Heart left ventricle (tissue), 16 donors: ENCODE measurements at regions not wholly inside any gene's neighbourhood (a gene's known extent, or its start where the extent isn't known, plus 50 kb on each side); places are given as distances from the start of the nearest gene placed in this dataset.

Experiments used
- ATAC-seq, 4 donors: fragments of 200-7000 bp; cut with Tn5 transposase; one replicate each; pipeline ENCODE4 v1.9.1; 2020 to 2022; ENCODE audit warnings: moderate library complexity in 4 of 4, mild to moderate bottlenecking in 3 of 4, moderate number of reproducible peaks in 1 of 4
- DNase-seq, 5 donors: peaks; one replicate each; pipeline ENCODE4 v3.0.0-alpha.2; 2020
- H3K27ac ChIP-seq, 12 donors: fragments of 200-600 bp; sonication (generic) in 4 of 12; one replicate each; pipeline versions ENCODE4 v1.5.0 to v1.8.0; 2016 to 2022; ENCODE audit warnings: mild to moderate bottlenecking in 2 of 12
- H3K27me3 ChIP-seq, 9 donors: fragments of 200-600 bp; sonication (generic) in 2 of 9; one replicate each; pipeline versions ENCODE4 v1.5.1 to v1.8.0; 2016 to 2022; ENCODE audit warnings: mild to moderate bottlenecking in 3 of 9
- H3K36me3 ChIP-seq, 9 donors: fragments of 200-600 bp; sonication (generic) in 2 of 9; one replicate each; pipeline versions ENCODE4 v1.5.0 to v1.8.0; 2018 to 2022; ENCODE audit warnings: mild to moderate bottlenecking in 2 of 9
- H3K4me1 ChIP-seq, 12 donors: fragments of 200-600 bp; sonication (generic) in 4 of 12; one replicate each; pipeline versions ENCODE4 v1.5.0 to v1.8.0; 2016 to 2022; ENCODE audit warnings: mild to moderate bottlenecking in 3 of 12
- H3K4me3 ChIP-seq, 12 donors: fragments of 200-600 bp; sonication (generic) in 4 of 12; one replicate each; pipeline versions ENCODE4 v1.5.0 to v1.8.0; 2017 to 2022; ENCODE audit warnings: mild to moderate bottlenecking in 9 of 12, moderate library complexity in 4 of 12
- H3K9me3 ChIP-seq, 12 donors: fragments of 200-600 bp; sonication (generic) in 4 of 12; one replicate each; pipeline versions ENCODE4 v1.5.0 to v1.8.0; 2016 to 2022; ENCODE audit warnings: mild to moderate bottlenecking in 1 of 12
- POLR2A ChIP-seq, 2 donors: fragments of 450-650 bp; IDR thresholded peaks; one replicate each; pipeline ENCODE4 v1.6.1; 2017; ENCODE audit warnings: antibody characterized with exemption in 2 of 2, mild to moderate bottlenecking in 2 of 2, moderate library complexity in 2 of 2
- WGBS, 4 donors: extraction: QIAGEN DNeasy Blood & Tissue Kit in 2 of 4; methylation state at CpG; one replicate each; pipeline versions ENCODE4 v1.1.5 to v1.1.7; 2013 to 2018; 5-methylcytosine and 5-hydroxymethylcytosine counted together
- intact Hi-C, 10 donors: fragments of 100-400 bp; cut with DNase I; formaldehyde crosslinking; loops; one replicate each; pipeline versions ENCODE4 v1.11.1 to v1.14.2; 2022
- TF ChIP-seq, protein P1 (sequence below), 12 donors: fragments of 200-600 bp; sonication (generic) in 4 of 12; IDR thresholded peaks; one replicate each; pipeline versions ENCODE4 v1.5.0 to v1.8.0; 2018 to 2022; ENCODE audit warnings: antibody characterized with exemption in 12 of 12, mild to moderate bottlenecking in 5 of 12
- donor health status: ischemic (EF 13 %, LVEDD 7.1; RV severe dilation, severe dysfunction).
- donor health status: healthy with polysubstance abuse.
- donor health status: DM: no; HTN: yes; CAD: no.
- donor health status: DM: no; HTN: no; CAD: no.
- donor health status: ischemic (EF 25% LVEDD 6.9; RV normal size, moderate dysfunction).
- donor health status: ischemic (EF 25% LVEDD 5.7; RV mildly dilated, moderate dysfunction).
- donor health status: healthy.
- donor health status: DM: yes; HTN: yes; CAD: no.
- donor health status: ischemic (EF 35%, LVEDD 5.7; RV mildly dilated, moderate dysfunction).
- donor health status: nonischemic (EF 11% LVEDD 7.7; RV severe dilation, severe dysfunction).
- donor health status: DM: yes; HTN: yes; CAD: no.
- donor health status: PGD.
- donor health status: ischemic (EF 29% LVEDD 5.4; RV normal size, mild dysfunction).
- donor health status: nonischemic (EF 23%, LVEDD 6.1; RV moderate dilation, normal function).

GRCh38 chr12:42669553-42669952 lies 80.0 kb upstream of the PRICKLE1 start:
- no peaks in the 10 kb centered on the region for H3K27me3 ChIP-seq
- no peak overlapping the region for H3K27ac ChIP-seq
- intact Hi-C loops, result no loop called here
- 5 to 13% (median 9%) methylated on average over 2 of the region's 2 CpGs for WGBS, 4 donors
- peaks cover 0 to 8% (median 0%) of the 10 kb centered on the region in 12 donors for H3K4me1 ChIP-seq
- no peak for DNase-seq
- no peak for TF ChIP-seq POLR2A (IDR thresholded peaks at IDR 0.05)
- TF ChIP-seq, protein P1, sequence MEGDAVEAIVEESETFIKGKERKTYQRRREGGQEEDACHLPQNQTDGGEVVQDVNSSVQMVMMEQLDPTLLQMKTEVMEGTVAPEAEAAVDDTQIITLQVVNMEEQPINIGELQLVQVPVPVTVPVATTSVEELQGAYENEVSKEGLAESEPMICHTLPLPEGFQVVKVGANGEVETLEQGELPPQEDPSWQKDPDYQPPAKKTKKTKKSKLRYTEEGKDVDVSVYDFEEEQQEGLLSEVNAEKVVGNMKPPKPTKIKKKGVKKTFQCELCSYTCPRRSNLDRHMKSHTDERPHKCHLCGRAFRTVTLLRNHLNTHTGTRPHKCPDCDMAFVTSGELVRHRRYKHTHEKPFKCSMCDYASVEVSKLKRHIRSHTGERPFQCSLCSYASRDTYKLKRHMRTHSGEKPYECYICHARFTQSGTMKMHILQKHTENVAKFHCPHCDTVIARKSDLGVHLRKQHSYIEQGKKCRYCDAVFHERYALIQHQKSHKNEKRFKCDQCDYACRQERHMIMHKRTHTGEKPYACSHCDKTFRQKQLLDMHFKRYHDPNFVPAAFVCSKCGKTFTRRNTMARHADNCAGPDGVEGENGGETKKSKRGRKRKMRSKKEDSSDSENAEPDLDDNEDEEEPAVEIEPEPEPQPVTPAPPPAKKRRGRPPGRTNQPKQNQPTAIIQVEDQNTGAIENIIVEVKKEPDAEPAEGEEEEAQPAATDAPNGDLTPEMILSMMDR (IDR thresholded peaks at IDR 0.05), result no peak
- no peaks in the 10 kb centered on the region for H3K36me3 ChIP-seq
- no peak for ATAC-seq
- H3K4me3 ChIP-seq, result no peak overlapping the region
- no peaks in the 10 kb centered on the region for H3K9me3 ChIP-seq

DNA sequence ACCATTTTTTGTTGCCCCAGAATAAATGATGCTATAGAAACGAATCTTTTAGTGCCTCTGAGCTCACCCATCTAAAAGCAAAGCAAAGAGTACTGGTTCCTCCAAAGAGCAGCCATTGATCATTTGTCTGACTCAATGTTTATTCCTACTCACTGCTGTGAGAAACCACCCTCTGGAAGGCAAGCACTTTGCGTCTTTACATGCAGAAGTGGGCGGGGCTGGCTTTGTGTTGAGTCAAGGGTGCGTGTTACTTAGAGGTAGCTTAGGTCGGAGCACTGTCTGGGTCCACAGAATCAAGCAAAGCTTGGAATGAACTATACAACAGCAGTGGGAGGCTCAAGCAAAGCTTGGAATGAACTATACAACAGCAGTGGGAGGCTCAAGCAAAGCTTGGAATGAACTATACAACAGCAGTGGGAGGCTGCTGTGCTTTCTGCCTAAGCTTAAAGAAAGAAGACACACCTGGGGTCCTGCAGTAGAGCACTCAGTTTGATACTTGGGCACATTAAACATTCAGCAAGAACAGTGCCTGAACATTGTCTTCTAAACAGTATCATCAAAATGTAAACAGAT lies 77.2 kb upstream of the PRICKLE1 start:
- TF ChIP-seq, protein P1 (IDR thresholded peaks at IDR 0.05), result no peak
- TF ChIP-seq POLR2A (IDR thresholded peaks at IDR 0.05), result no peak
- intact Hi-C loops, result no loop called here
- Histone ChIP-seq H3K4me3 (no peak overlapping the region), H3K9me3 (no peaks in the 10 kb centered on the region), H3K36me3 (no peaks in the 10 kb centered on the region), H3K27ac (no peak overlapping the region), H3K27me3 (no peaks in the 10 kb centered on the region), H3K4me1 (peaks cover 0 to 8% (median 0%) of the 10 kb centered on the region in 12 donors)
- DNase-seq (no peak), ATAC-seq (no peak)
- 82 to 89% (median 87%) methylated on average over 5 of the region's 5 CpGs for WGBS, 4 donors

DNA sequence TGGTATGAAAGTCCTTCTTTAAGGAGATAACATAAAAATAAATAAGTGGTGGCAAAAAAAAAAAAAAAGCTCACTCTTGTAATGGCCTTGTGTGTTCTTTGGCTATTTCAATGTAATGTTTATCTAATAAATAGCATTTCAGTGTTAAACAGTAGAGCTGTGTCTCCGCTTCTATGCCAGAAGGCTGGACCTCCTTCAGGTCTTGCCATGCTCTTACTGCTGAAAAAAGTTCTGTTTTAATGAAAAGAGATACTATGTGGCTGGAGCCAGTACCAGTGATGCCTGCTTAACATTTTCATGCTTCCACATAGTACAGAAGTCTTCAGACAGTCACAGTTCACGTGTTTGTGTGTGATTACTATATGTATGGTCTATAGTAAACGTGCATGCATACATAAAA lies 74.1 kb upstream of the PRICKLE1 start:
- no peak for ATAC-seq
- TF ChIP-seq, protein P1 (IDR thresholded peaks at IDR 0.05), result no peak
- TF ChIP-seq POLR2A (IDR thresholded peaks at IDR 0.05), result no peak
- 83 to 91% (median 87%) methylated on average over 3 of the region's 3 CpGs for WGBS, 4 donors

GRCh38 chr12:42660968-42661937 lies 71.7 kb upstream of the PRICKLE1 start:
- no peaks in the 10 kb centered on the region for H3K27me3 ChIP-seq
- no peak overlapping the region for H3K4me3 ChIP-seq
- H3K9me3 ChIP-seq, result peaks cover 0 to 4% (median 0%) of the 10 kb centered on the region in 12 donors
- no peak overlapping the region for H3K27ac ChIP-seq
- no peak for DNase-seq
- H3K4me1 ChIP-seq, result peaks cover 0 to 16% (median 0%) of the 10 kb centered on the region in 12 donors
- H3K36me3 ChIP-seq, result no peaks in the 10 kb centered on the region
- TF ChIP-seq POLR2A (IDR thresholded peaks at IDR 0.05), result no peak
- TF ChIP-seq, protein P1 (IDR thresholded peaks at IDR 0.05), result no peak
- ATAC-seq, result no peak
- WGBS, 4 donors, result 47 to 54% (median 50%) methylated on average over 3 of the region's 3 CpGs
- intact Hi-C loops, result no loop called here

More for the DNA sequence above, 74.1 kb upstream of the PRICKLE1 start:
- Histone ChIP-seq H3K36me3 (no peaks in the 10 kb centered on the region), H3K9me3 (peaks cover 0 to 2% (median 0%) of the 10 kb centered on the region in 12 donors), H3K27ac (no peak overlapping the region), H3K27me3 (no peaks in the 10 kb centered on the region), H3K4me1 (peaks cover 0 to 16% (median 0%) of the 10 kb centered on the region in 12 donors), H3K4me3 (no peak overlapping the region)
- intact Hi-C loops, result no loop called here
- no peak for DNase-seq
